ENCODE measurements at regions not wholly inside any gene's neighbourhood (a gene's known extent, or its start where the extent isn't known, plus 50 kb on each side); places are given as distances from the start of the nearest gene placed in this dataset.

DNA sequence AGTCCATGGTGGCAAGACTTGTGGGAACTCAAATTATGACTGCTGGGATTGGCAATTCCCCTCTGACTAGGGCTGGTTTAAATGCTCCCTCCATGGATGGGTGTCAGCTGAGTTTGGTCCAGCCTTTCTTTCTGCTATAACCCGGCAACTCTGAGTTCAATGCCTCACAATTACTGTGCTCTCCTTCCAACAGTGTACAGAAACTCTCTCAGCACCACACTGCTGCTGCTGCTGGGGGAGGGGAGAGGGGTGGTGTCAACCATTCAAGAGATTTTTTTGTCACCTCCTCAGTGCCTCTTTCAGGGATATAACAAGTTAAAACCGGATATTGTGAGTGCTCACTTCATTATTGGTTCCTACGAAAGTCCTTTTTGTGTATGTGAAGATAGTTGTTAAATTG, 830.3 kb upstream of the NXPH2 start:
- no peak for TF ChIP-seq EP300 (IDR thresholded peaks at IDR 0.05)
- TF ChIP-seq, protein P1, sequence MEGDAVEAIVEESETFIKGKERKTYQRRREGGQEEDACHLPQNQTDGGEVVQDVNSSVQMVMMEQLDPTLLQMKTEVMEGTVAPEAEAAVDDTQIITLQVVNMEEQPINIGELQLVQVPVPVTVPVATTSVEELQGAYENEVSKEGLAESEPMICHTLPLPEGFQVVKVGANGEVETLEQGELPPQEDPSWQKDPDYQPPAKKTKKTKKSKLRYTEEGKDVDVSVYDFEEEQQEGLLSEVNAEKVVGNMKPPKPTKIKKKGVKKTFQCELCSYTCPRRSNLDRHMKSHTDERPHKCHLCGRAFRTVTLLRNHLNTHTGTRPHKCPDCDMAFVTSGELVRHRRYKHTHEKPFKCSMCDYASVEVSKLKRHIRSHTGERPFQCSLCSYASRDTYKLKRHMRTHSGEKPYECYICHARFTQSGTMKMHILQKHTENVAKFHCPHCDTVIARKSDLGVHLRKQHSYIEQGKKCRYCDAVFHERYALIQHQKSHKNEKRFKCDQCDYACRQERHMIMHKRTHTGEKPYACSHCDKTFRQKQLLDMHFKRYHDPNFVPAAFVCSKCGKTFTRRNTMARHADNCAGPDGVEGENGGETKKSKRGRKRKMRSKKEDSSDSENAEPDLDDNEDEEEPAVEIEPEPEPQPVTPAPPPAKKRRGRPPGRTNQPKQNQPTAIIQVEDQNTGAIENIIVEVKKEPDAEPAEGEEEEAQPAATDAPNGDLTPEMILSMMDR (IDR thresholded peaks at IDR 0.05): no peak
- no peak for TF ChIP-seq POLR2A (IDR thresholded peaks at IDR 0.05; ENCODE audit: low read depth)

Data from esophagus muscularis mucosa (tissue), 4 donors.